HG03521 (cell line): ENCODE measurements at regions not wholly inside any gene's neighbourhood (a gene's known extent, or its start where the extent isn't known, plus 50 kb on each side); places are given as distances from the start of the nearest gene placed in this dataset.

ENCODE experiments used
- ATAC-seq: cut with Tn5 transposase; IDR thresholded peaks from one replicate; pipeline ENCODE4 v1.9.1; 2021; ENCODE audit warnings: mild to moderate bottlenecking, moderate library complexity; ENCODE audit not compliant: unreplicated experiment

GRCh38 chr7:153370092-153370491 lies 610.5 kb downstream of the ACTR3B start:
- ATAC-seq = no peak

DNA sequence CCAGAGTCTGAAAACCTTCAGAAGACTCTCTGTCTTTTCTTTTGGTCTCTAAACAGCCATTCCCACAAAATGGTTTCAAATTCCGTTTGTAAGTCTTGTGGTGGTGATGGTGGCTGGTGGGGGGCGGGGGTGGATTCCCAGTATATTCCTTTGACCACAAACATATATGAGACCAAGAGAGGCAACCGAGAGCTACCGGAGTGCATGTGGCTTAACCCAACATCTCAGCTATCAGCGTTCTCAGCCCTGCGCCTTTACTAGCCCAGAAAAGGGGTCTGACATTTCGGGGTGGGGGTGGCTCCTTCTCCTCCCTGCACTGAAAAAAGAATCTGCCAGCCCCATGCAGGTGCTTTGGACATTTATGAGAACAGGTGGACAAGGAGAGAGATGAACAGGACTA lies 621.1 kb downstream of the ACTR3B start:
- ATAC-seq = no peak

DNA sequence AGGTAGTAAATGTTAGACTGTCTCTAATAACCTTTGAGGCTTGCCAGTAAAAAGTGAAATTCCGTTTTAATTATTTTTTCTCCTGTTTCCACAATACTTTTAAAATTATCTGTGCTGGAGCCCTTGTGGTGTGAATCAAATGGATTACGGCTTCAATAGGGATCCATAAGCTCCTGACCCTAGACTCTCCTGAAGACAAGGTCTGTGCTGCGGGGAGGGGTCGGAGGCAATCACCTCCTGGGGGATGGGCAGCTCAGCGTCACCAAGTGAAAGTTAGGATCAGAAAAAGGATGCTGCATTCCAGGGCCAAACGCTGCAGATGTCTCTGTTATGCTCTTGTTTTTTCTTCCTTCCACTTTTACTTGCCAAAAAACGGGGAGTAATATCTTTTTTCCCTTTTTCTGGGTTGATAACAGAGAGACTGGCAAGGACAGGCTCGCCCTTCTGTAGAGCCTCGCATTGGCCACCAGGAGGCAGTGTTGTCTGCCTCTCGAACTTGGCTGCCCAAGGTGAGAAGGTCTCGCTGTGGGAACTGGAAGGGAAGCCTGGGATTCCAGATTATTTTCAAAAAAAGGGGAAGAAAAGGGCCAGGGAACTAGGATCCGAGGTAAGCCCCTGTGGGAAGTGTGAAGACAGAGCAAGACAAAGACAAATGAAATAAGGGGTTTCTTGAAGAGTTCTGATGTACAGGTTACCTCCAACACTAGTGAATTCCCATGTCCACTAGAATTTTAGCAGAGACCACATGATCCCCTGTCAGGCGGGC lies 621.9 kb downstream of the ACTR3B start:
- ATAC-seq = no peak

DNA sequence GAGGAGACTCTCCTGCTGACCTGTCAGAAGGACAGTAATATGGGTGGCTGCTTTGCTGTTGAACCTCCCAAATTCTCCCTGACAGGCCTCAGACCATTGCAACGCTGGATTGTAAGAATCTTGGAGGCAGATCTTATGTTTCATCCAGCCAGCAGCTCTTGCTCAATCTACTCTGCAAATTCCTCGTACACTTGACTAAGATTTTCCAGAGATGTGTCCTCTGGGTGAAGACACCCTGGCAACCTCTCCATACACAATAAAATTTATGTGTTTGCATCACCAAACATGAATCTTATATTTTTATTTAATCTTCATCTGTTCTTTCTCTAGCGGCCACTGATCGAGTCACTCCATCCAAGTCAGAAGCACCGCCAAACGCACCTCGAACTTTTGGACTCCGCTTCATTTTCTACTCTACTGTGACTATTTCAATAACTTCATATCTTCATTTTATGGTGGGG lies 623.1 kb downstream of the ACTR3B start:
- ATAC-seq = no peak

GRCh38 chr7:153383781-153384180 lies 624.2 kb downstream of the ACTR3B start:
- no peak for ATAC-seq

GRCh38 chr7:153385502-153385901 lies 626.0 kb downstream of the ACTR3B start:
- no peak for ATAC-seq

GRCh38 chr7:153386556-153386955 lies 627.0 kb downstream of the ACTR3B start:
- no peak for ATAC-seq

DNA sequence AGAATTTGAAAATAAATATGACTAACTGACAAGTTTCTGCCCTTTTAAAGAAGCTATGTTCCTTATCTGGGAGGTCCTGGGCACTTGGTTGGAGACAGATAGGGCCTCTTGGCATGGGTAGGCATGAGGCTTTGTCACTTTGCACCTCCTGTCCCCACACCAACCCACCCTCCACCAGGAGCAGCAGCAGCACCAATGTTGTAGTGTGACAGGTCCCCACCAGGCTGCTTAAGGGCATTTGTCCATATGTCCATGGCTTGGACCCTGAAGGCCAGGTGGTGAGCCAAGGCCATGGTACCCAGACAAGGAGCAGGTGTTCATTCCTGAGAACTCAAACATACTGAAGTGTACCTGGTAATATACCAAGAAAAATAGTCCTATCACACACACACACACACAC lies 629.1 kb downstream of the ACTR3B start:
- no peak for ATAC-seq

DNA sequence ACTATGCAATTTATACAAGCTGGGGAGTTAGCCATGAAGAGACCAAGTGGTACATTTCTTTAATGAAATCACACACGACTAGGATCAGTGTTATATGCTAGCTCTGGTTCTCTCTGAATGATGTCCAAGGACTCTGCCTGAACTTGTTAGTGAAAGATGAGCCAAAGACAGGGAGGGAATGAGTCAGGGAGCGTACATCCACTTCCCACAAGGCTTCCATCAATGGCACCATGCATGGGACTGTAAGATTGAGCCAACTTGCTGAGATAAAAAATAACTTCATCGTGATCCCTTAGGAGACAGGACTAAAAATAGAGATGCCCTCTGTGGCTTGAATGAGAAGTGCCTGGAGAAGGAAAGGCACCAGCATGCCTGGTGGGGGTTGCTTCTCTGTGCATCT lies 629.7 kb downstream of the ACTR3B start:
- no peak for ATAC-seq

DNA sequence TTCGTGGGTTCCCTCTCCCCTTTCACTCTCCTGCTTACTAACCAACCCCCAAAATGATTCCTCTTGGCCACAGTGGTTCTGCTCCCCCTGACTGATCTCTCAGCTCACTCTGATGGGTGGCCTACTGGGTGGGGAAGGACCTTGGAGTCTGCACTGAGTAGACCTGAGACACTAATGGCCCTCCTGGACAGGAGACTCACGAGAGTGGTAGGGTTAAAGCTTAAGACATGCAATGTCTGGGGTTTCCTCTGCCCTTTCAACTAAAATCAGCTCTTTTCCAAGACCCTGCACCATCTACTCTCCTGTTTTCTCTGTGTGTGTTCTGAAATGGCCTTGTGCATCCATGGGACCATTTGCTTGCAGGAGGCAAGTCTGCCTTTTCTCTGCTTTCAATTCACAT lies 631.4 kb downstream of the ACTR3B start:
- no peak for ATAC-seq

DNA sequence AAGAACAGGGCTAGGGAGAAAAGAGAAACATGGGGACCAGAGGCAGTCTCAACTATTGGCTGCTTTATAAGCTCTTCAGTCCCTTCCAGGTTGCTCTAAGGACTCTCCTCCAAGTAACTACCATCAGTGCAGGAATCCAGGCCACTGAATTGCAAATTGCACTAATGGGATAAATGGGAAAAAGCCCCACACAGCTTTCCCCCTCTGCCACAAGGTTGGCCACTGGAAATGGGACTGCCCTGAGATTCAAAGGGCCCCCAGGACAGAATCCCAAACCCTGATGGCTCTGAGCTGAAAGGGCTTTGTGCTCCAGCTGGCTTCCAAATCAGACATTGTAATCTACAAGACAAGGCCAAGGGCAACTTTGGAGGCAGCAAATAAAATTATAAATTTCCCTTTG lies 633.2 kb downstream of the ACTR3B start:
- ATAC-seq = no peak

DNA sequence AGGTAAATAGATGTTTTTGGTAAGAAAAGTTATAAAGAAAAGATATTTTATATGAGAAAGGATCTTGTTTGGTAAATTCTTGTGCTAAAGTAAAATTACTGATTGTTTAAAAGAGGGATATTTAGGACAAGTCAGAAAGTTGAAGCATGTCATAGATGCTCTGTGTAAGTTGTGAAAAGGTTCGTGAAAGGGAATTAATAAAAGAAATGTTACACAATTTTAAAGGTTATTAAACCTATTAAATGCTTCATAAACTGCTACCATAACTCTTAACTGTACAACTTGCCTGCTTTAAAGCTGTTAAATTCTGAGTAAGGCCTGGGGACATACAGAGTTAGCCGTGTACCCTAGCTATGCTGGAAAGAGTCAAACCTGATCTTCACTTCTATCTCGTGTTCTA lies 634.1 kb downstream of the ACTR3B start:
- no peak for ATAC-seq

- ATAC-seq = no peak
These were observed 636.9 kb downstream of the ACTR3B start for GRCh38 chr7:153396475-153396874.

DNA sequence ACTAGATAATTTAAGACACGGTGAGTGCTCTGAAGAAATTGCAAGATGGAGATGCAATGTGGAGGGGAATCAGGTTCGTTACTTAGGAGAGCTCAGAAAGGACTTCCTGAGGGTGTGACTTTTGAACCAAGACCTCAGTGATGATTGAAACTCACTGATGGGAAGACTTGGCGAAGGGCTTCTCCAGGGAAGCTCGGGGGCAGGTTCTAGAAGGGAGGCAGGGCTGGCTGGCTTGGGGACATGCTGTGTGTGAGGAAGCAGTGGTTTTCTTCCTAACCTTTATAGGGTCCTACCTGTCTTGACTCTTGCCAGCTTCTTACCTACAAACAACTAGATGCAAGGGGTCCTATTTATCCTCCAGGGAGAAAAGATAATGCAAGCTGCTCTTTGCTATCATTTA lies 637.9 kb downstream of the ACTR3B start:
- no peak for ATAC-seq

DNA sequence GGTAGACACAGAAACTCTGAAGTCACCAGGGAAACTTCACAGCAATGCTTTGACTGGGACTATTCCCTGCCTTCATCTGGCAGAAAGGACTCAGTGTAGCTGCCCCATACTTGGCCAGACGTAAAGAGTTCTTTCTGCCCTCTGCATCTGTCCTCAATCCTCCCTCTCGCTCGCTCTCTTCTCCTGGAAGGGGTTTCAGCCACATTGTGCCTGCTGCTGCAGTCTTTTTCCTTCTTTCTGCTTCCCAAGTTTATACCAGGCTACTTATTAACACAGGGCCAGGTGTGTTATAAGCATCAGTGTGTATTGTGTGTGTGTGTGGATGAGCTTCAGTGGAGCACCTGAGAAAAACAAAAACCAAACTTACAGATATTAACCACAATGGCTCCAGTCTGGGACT lies 638.4 kb downstream of the ACTR3B start:
- no peak for ATAC-seq

- no peak for ATAC-seq
These were observed 638.8 kb downstream of the ACTR3B start for GRCh38 chr7:153398370-153398769.

DNA sequence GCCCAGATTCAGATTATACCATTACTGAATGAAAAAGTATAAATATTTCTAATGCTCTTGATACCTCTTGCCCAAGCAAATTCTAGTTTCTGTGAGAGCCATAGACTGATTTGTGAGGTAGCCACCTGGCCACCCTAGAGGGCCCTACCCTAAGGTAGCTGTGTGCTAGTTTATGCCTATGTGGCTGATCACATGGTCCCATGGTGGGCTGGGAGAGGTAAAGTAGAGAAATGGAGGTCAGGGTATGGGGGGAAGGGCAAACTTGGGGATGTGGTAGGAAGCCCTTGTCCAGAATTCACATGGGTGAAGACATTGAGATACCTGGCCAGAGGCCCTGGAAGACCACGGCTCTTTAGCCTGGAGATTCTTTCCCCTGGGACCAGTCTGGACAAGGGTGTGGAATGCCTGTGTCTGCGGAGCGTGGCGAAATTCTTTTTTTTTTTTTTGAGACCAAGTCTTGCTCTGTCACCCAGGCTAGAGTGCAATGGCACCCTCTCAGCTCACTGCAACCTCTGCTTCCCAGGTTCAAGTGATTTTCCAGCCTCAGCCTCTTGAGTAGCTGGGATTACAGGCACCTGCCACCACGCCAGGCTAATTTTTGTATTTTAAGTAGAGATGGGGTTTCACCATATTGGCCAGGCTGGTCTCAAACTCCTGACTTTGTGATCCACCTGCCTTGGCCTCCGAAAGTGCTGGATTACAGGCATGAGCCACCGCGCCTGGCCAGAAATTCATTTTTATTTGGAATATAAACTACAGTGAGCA lies 639.4 kb downstream of the ACTR3B start:
- no peak for ATAC-seq

- no peak for ATAC-seq
These were observed 640.0 kb downstream of the ACTR3B start for GRCh38 chr7:153399554-153399940.

- no peak for ATAC-seq
These were observed 641.4 kb downstream of the ACTR3B start for GRCh38 chr7:153400735-153401593.

- no peak for ATAC-seq
These were observed 642.5 kb downstream of the ACTR3B start for GRCh38 chr7:153401795-153402720.
